CD4-positive, alpha-beta T cell (primary cell): ENCODE measurements at regions not wholly inside any gene's neighbourhood (a gene's known extent, or its start where the extent isn't known, plus 50 kb on each side); places are given as distances from the start of the nearest gene placed in this dataset.
"Not testable (repeated sequence)": the region's sequence is repeated elsewhere in the genome, so short reads cannot be mapped to it uniquely, and the experiment has no call there.

Experiments used
- ATAC-seq: fragments of 200-7000 bp; cut with Tn5 transposase; one replicate; pipeline ENCODE4 v1.10.0; 2022; ENCODE audit warnings: mild to moderate bottlenecking; ENCODE audit not compliant: poor library complexity
- CTCF ChIA-PET: fragments of 350-600 bp; sonication (Branson Sonifier 250); formaldehyde crosslinking; loops from one replicate; lab custom pipeline; 2021; ENCODE audit warnings: antibody characterized with exemption, inconsistent platforms; lab: Charles Lee
- POLR2A ChIA-PET: fragments of 350-600 bp; sonication (Branson Sonifier 250); formaldehyde crosslinking; loops from one replicate; lab custom pipeline; 2021; ENCODE audit warnings: antibody characterized with exemption, inconsistent platforms; lab: Charles Lee
- DNase-seq, 14 experiments: peaks; one replicate each; pipeline ENCODE4 v3.0.0-alpha.2; 2013 to 2020; ENCODE audit warnings: mixed read lengths in 2 of 14
- H3K27ac ChIP-seq, 2 donors: one replicate each; pipeline versions ENCODE4 v1.5.1 to v1.7.0; 2013; ENCODE audit warnings: low read length in 2 of 2, low read depth in 1 of 2, mild to moderate bottlenecking in 1 of 2
- H3K27me3 ChIP-seq, 2 experiments: 1 replicate in 1 of 2; 2 replicates in 1 of 2; pipeline versions ENCODE4 v1.6.1 to v1.7.0; 2013; ENCODE audit warnings: low read length in 2 of 2, control low read depth in 1 of 2, mild to moderate bottlenecking in 1 of 2, moderate library complexity in 1 of 2; ENCODE audit not compliant: insufficient read depth in 2 of 2, control insufficient read depth in 1 of 2
- H3K36me3 ChIP-seq: one replicate; pipeline ENCODE4 v1.6.1; 2013; ENCODE audit warnings: low read length, control low read depth; ENCODE audit not compliant: insufficient read depth
- H3K4me1 ChIP-seq: one replicate; pipeline ENCODE4 v1.6.1; 2013; ENCODE audit warnings: low read length, control low read depth; ENCODE audit not compliant: insufficient read depth
- H3K4me3 ChIP-seq: one replicate; pipeline ENCODE4 v1.5.1; 2013; ENCODE audit warnings: mild to moderate bottlenecking, low read length, moderate library complexity
- H3K9me3 ChIP-seq, 2 experiments: 1 replicate in 1 of 2; 2 replicates in 1 of 2; pipeline versions ENCODE4 v1.6.1 to v1.7.0; 2013; ENCODE audit warnings: low read length in 2 of 2, mild to moderate bottlenecking in 2 of 2, control low read depth in 1 of 2, moderate library complexity in 1 of 2; ENCODE audit not compliant: control insufficient read depth in 1 of 2, insufficient read depth in 1 of 2
- H3K27ac Mint-ChIP-seq: one replicate; pipeline ENCODE4 v1.8.0; 2020; ENCODE audit warnings: mixed read lengths
- H3K27me3 Mint-ChIP-seq: one replicate; pipeline ENCODE4 v1.8.0; 2021; ENCODE audit warnings: mixed read lengths
- H3K36me3 Mint-ChIP-seq: one replicate; pipeline ENCODE4 v1.8.0; 2021; ENCODE audit warnings: low read depth, mixed read lengths
- H3K4me1 Mint-ChIP-seq: one replicate; pipeline ENCODE4 v1.8.0; 2021; ENCODE audit warnings: low read depth, mixed read lengths
- H3K4me3 Mint-ChIP-seq: one replicate; pipeline ENCODE4 v1.8.0; 2020; ENCODE audit warnings: mild to moderate bottlenecking, mixed read lengths
- H3K9me3 Mint-ChIP-seq: one replicate; pipeline ENCODE4 v1.8.0; 2020; ENCODE audit warnings: mixed read lengths
- intact Hi-C, 2 experiments: fragments of 100-400 bp; cut with DNase I in 1 of 2; cut with micrococcal nuclease in 1 of 2; formaldehyde crosslinking; loops; one replicate each; pipeline versions ENCODE4 v1.15.1 to v1.9.0; 2023 to 2025; cut with DNase I, micrococcal nuclease
- TF ChIP-seq, protein P1 (sequence below): fragments of 200-600 bp; IDR thresholded peaks from one replicate; pipeline ENCODE4 v1.8.0; 2022; ENCODE audit warnings: antibody characterized with exemption, mild to moderate bottlenecking

DNA sequence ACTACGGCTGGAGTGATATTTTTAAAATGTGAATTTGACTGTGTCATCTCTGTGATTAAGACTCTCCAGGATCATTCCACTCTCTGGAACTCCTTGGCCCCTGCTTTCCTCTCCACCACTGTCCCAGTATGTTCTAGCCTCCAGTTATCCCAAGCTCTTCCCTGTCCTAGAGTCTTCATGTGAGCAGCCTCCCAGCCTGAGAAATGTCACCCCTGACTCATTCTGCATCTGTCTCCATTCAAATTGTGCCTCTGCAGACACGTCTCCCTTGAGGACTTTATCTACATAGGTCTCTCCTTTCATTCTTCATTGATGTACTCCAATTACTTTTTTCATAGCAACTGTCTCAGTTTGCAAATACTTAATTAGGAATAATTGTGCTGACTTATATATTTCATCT lies 317.7 kb upstream of the ADAMTS9 start:
- POLR2A ChIA-PET: no interaction called here
- ATAC-seq: no peak
- H3K36me3 Mint-ChIP-seq: no peaks in the 10 kb centered on the region

DNA sequence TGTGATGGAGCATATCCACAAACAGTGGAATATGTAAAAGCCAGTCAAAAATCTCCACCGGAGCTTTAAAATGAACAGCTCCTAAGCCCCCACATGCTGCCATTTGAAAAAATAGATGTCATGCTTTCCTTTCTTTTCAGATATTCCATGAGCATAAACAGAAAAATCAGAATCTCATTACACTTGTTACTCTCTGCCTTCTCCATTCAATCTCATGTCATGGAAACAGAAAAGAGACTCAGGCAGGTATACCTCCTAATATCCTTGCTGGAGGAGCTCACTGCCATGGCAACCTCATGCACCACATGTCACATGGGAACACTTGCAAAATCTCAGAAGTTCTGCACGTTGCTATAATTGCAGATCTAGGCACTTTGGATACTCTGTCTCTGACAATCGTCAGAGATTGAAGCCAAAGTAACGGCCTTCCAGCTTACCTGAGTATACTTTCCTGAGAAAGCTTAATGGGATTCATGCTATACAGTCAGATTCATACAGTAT lies 317.0 kb upstream of the ADAMTS9 start:
- no peak overlapping the region for H3K4me3 ChIP-seq
- ATAC-seq (no peak), DNase-seq (no peak)
- ChIA-PET POLR2A (no interaction called here), CTCF (no interaction called here)
- H3K9me3 ChIP-seq: peaks cover 0 to 5% of the 10 kb centered on the region in 2 experiments
- H3K27ac ChIP-seq: no peak overlapping the region
- no peaks in the 10 kb centered on the region for H3K4me1 ChIP-seq
- no peaks in the 10 kb centered on the region for H3K36me3 ChIP-seq
- Mint-ChIP-seq H3K9me3 (peaks cover 7% of the 10 kb centered on the region), H3K27ac (no peak overlapping the region), H3K4me1 (no peaks in the 10 kb centered on the region), H3K4me3 (no peak overlapping the region), H3K36me3 (no peaks in the 10 kb centered on the region), H3K27me3 (no peaks in the 10 kb centered on the region)
- TF ChIP-seq, protein P1, sequence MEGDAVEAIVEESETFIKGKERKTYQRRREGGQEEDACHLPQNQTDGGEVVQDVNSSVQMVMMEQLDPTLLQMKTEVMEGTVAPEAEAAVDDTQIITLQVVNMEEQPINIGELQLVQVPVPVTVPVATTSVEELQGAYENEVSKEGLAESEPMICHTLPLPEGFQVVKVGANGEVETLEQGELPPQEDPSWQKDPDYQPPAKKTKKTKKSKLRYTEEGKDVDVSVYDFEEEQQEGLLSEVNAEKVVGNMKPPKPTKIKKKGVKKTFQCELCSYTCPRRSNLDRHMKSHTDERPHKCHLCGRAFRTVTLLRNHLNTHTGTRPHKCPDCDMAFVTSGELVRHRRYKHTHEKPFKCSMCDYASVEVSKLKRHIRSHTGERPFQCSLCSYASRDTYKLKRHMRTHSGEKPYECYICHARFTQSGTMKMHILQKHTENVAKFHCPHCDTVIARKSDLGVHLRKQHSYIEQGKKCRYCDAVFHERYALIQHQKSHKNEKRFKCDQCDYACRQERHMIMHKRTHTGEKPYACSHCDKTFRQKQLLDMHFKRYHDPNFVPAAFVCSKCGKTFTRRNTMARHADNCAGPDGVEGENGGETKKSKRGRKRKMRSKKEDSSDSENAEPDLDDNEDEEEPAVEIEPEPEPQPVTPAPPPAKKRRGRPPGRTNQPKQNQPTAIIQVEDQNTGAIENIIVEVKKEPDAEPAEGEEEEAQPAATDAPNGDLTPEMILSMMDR: no peak
- intact Hi-C loops: no loop called here
- no peaks in the 10 kb centered on the region for H3K27me3 ChIP-seq

More for the DNA sequence above, 317.7 kb upstream of the ADAMTS9 start:
- Histone ChIP-seq H3K36me3 (no peaks in the 10 kb centered on the region), H3K27me3 (no peaks in the 10 kb centered on the region), H3K27ac (no peak overlapping the region), H3K4me3 (no peak overlapping the region), H3K4me1 (no peaks in the 10 kb centered on the region), H3K9me3 (peaks cover 0 to 5% of the 10 kb centered on the region in 2 experiments)
- intact Hi-C loops: no loop called here
- Mint-ChIP-seq H3K9me3 (peaks cover 5% of the 10 kb centered on the region), H3K4me1 (no peaks in the 10 kb centered on the region), H3K4me3 (no peak overlapping the region), H3K27ac (no peak overlapping the region), H3K27me3 (no peaks in the 10 kb centered on the region)
- CTCF ChIA-PET: no interaction called here
- no peak for DNase-seq
- TF ChIP-seq, protein P1: no peak

DNA sequence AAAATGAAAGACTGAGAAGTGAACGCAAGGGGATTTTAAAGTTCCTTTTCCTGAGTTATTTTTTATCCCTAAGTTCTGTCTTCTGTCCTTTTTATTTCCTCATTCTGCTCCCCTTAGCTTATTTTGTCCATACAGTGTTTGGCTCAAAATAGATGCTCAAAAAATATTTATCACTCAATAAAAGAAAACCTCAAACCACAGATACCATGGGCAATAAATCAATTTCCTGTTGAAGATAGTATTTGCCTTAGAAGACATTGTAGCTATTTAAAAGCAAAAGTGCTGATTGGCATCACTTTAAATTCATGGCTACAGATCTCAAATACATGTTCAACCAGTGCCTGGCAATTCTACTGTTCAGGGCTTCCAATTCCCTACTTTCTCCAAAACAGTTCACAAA lies 316.5 kb upstream of the ADAMTS9 start:
- intact Hi-C loops: no loop called here
- Mint-ChIP-seq H3K4me3 (no peak overlapping the region), H3K27ac (no peak overlapping the region), H3K27me3 (no peaks in the 10 kb centered on the region), H3K9me3 (peaks cover 10% of the 10 kb centered on the region), H3K36me3 (no peaks in the 10 kb centered on the region), H3K4me1 (no peaks in the 10 kb centered on the region)
- ATAC-seq (no peak), DNase-seq (no peak)
- no peak overlapping the region for H3K27ac ChIP-seq
- ChIA-PET POLR2A (no interaction called here), CTCF (no interaction called here)
- no peaks in the 10 kb centered on the region for H3K27me3 ChIP-seq
- no peaks in the 10 kb centered on the region for H3K4me1 ChIP-seq
- H3K36me3 ChIP-seq: no peaks in the 10 kb centered on the region
- peaks cover 0 to 5% of the 10 kb centered on the region in 2 experiments for H3K9me3 ChIP-seq
- H3K4me3 ChIP-seq: no peak overlapping the region
- TF ChIP-seq, protein P1: no peak

DNA sequence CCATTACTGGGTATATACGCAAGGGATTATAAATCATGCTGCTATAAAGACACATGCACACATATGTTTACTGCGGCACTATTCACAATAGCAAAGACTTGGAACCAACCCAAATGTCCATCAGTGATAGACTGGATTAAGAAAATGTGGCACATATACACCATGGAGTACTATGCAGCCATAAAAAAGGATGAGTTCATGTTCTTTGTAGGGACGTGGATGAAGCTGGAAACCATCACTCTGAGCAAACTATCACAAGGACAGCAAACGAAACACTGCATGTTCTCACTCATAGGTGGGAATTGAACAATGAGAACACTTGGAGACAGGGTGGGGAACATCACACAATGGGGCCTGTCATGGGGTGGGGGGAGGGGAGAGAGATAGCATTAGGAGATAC lies 313.3 kb upstream of the ADAMTS9 start:
- H3K4me3 Mint-ChIP-seq, H3K27me3 Mint-ChIP-seq, ATAC-seq, H3K27ac ChIP-seq, intact Hi-C loops, H3K4me3 ChIP-seq, CTCF ChIA-PET, H3K4me1 Mint-ChIP-seq, H3K36me3 Mint-ChIP-seq, POLR2A ChIA-PET, H3K27ac Mint-ChIP-seq, H3K9me3 ChIP-seq, H3K36me3 ChIP-seq, DNase-seq, H3K4me1 ChIP-seq, H3K27me3 ChIP-seq: not testable (repeated sequence)
- peaks cover 10% of the 10 kb centered on the region for H3K9me3 Mint-ChIP-seq
